PFSK-1 (cell line): ENCODE measurements at regions not wholly inside any gene's neighbourhood (a gene's known extent, or its start where the extent isn't known, plus 50 kb on each side); places are given as distances from the start of the nearest gene placed in this dataset.

Experiments used
- FOXP2 ChIP-seq: optimal IDR thresholded peaks from 2 replicates; pipeline ENCODE3; 2011; ENCODE audit warnings: borderline replicate concordance, control low read depth, inconsistent platforms; ENCODE audit not compliant: insufficient read depth; ENCODE audit errors: extremely low read length, extremely low read depth
- POLR2AphosphoS5 ChIP-seq: IDR thresholded peaks from 2 replicates; pipeline ENCODE4 v1.6.1; 2012; ENCODE audit warnings: low read depth, mild to moderate bottlenecking, control low read depth, low read length, moderate library complexity
- SIN3A ChIP-seq: IDR thresholded peaks from 2 replicates; pipeline ENCODE4 v1.6.1; 2012; ENCODE audit warnings: mild to moderate bottlenecking, low read length, moderate library complexity, borderline replicate concordance; ENCODE audit not compliant: insufficient read depth
- TAF1 ChIP-seq: IDR thresholded peaks from 2 replicates; pipeline ENCODE4 v1.6.1; 2012; ENCODE audit warnings: low read length, control low read depth, borderline replicate concordance; ENCODE audit not compliant: insufficient read depth
- TF ChIP-seq, protein P1 (sequence below), 2 experiments: IDR thresholded peaks; 2 replicates each; pipeline versions ENCODE4 v1.6.1 to v1.8.0; 2011 to 2012; ENCODE audit warnings: low read depth in 2 of 2, low read length in 2 of 2, control low read depth in 1 of 2, inconsistent platforms in 1 of 2, mild to moderate bottlenecking in 1 of 2, moderate library complexity in 1 of 2; ENCODE audit not compliant: insufficient read depth in 1 of 2

DNA sequence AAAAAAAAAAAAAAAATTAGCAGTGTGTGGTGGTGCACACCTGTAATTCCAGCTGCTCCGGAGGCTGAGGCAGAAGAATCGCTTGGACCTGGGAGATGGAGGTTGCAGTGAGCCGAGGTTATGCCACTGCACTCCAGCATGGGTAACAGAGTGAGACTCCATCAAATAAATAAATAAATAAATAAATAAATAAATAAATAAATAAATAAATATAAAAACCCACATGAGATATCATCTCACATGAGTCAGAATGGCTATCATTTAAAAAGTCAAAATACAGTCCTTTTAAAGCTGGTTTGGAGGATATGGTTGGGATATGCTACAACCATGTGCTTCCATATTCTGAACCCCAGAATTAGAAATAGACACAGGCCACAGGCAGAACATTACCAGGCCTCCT is 114.3 kb downstream of the WSCD1 start:
- TF ChIP-seq, protein P1, sequence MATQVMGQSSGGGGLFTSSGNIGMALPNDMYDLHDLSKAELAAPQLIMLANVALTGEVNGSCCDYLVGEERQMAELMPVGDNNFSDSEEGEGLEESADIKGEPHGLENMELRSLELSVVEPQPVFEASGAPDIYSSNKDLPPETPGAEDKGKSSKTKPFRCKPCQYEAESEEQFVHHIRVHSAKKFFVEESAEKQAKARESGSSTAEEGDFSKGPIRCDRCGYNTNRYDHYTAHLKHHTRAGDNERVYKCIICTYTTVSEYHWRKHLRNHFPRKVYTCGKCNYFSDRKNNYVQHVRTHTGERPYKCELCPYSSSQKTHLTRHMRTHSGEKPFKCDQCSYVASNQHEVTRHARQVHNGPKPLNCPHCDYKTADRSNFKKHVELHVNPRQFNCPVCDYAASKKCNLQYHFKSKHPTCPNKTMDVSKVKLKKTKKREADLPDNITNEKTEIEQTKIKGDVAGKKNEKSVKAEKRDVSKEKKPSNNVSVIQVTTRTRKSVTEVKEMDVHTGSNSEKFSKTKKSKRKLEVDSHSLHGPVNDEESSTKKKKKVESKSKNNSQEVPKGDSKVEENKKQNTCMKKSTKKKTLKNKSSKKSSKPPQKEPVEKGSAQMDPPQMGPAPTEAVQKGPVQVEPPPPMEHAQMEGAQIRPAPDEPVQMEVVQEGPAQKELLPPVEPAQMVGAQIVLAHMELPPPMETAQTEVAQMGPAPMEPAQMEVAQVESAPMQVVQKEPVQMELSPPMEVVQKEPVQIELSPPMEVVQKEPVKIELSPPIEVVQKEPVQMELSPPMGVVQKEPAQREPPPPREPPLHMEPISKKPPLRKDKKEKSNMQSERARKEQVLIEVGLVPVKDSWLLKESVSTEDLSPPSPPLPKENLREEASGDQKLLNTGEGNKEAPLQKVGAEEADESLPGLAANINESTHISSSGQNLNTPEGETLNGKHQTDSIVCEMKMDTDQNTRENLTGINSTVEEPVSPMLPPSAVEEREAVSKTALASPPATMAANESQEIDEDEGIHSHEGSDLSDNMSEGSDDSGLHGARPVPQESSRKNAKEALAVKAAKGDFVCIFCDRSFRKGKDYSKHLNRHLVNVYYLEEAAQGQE (IDR thresholded peaks at IDR 0.05; ENCODE audit: insufficient read depth in 1 of 2, low read depth in 2 of 2, low read length in 2 of 2) = no peak
- no peak for TF ChIP-seq SIN3A
- no peak for TF ChIP-seq POLR2AphosphoS5
- TF ChIP-seq TAF1 = no peak
- TF ChIP-seq FOXP2 = no peak

DNA sequence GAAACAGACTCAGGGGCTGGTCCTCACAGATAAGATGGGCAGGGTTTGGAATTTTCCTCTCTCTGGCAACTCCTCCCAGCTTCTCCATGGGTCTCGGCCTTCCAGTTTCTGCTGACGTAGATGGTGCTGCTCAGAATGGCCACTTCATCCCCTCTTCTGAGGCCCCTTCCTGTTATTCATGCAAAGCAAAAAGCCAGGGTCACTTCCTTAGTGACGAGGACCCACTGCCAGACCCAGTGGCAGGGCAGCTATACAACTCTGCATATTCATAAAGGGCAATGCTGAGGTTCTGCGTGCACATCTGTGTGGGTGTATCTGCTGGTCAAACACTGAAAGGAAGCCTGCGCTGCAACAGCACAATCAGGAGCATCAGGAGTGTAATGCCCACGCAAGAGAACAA is 108.8 kb downstream of the WSCD1 start:
- TF ChIP-seq POLR2AphosphoS5 = no peak
- no peak for TF ChIP-seq TAF1
- TF ChIP-seq, protein P1 (IDR thresholded peaks at IDR 0.05; ENCODE audit: insufficient read depth in 1 of 2, low read depth in 2 of 2, low read length in 2 of 2) = no peak
- TF ChIP-seq FOXP2 = no peak
- no peak for TF ChIP-seq SIN3A

DNA sequence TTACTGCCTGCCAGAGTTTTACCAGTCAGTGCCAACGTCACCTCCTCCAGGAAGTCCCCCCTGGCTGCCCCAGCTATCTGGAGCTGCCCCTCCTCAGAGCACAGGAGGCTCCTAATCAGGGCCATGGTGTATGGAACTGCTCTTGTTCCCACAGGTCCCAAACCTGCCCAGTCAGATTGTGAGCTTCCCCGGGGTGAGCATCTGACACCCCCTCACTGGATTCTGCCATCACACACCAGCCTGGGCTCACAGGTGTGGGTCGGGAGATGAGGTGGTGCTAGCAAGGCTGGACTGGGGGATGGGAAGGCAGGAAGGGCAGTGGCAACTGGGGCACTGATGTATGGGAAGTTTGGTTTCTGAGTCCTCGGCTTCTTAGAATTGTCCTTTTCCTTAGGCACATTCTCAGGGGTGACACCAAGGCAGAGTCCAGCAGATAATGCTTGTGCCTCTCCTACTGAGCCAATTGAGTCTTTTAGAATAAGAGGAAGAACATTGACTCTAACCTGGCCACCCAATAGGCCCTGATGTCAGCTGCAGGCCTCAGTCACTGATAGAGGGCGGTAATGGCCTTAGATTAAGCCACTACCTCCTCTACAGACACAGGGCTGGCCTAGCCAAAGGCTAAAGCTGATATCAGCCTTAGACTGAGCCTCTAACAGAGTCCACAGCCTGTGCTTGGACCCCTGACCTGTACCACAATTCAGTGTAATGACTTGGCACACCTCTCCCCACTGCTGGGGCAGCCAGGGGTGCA is 107.9 kb downstream of the WSCD1 start:
- TF ChIP-seq, protein P1 (IDR thresholded peaks at IDR 0.05; ENCODE audit: insufficient read depth in 1 of 2, low read depth in 2 of 2, low read length in 2 of 2) = no peak
